ENCODE measurements at regions not wholly inside any gene's neighbourhood (a gene's known extent, or its start where the extent isn't known, plus 50 kb on each side); places are given as distances from the start of the nearest gene placed in this dataset.

DNA sequence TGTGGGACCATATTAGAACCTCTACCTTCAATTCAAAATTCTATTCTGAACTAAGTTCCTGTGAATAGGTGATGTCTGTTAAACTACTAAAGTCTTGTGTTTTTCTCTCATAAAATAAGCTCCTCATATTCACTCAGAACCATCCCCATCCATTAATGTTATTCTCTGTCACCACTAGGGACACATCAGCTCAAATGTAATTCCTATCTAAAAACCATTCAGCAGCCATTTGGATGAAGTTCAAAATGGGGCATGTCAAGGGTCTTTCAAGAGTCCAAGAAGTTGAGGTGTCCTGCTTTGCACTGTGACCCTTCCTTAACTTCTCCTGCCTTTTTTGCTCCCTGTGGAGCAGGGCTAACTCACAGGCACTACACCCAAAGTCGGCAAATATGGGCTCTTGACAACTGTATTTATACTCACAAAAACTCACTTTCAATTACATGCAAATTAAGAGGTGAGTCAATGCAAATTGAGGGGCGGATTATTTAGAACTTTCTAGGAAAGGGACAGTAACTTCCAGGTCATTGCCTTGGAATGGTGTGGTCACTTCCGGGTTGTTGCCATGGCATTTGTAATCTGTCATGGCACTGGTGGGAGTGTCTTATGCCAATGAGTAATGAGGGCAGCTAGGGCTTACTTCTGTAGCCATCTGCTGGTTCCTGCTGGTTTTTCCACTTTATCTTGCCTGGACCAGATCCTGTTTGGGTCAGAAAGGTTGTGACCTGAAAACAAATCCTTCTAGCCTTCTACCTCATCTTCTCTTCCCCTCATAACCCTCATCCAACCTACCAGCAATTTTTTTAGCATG lies 128.2 kb upstream of the COX10 start:
- TF ChIP-seq, protein P1, sequence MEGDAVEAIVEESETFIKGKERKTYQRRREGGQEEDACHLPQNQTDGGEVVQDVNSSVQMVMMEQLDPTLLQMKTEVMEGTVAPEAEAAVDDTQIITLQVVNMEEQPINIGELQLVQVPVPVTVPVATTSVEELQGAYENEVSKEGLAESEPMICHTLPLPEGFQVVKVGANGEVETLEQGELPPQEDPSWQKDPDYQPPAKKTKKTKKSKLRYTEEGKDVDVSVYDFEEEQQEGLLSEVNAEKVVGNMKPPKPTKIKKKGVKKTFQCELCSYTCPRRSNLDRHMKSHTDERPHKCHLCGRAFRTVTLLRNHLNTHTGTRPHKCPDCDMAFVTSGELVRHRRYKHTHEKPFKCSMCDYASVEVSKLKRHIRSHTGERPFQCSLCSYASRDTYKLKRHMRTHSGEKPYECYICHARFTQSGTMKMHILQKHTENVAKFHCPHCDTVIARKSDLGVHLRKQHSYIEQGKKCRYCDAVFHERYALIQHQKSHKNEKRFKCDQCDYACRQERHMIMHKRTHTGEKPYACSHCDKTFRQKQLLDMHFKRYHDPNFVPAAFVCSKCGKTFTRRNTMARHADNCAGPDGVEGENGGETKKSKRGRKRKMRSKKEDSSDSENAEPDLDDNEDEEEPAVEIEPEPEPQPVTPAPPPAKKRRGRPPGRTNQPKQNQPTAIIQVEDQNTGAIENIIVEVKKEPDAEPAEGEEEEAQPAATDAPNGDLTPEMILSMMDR (IDR thresholded peaks at IDR 0.05): no peak
- no peak for TF ChIP-seq POLR2A (IDR thresholded peaks at IDR 0.05; ENCODE audit: low read depth)
- no peak for TF ChIP-seq EP300 (IDR thresholded peaks at IDR 0.05)

Data from esophagus muscularis mucosa (tissue), 4 donors.